ENCODE measurements at regions not wholly inside any gene's neighbourhood (a gene's known extent, or its start where the extent isn't known, plus 50 kb on each side); places are given as distances from the start of the nearest gene placed in this dataset.
A peak's percentile ranks its signal among the peaks of the same experiment; 100 is the strongest.

GRCh38 chr10:43945094-43945730 is 296.5 kb upstream of the ZNF32 start:
- peak in 1 of 14 experiments; percentile 12 for DNase-seq
- H3K27ac ChIP-seq (ENCODE audit: low read depth in 1 of 2, low read length in 2 of 2): no peak overlapping the region
- ChIA-PET CTCF (no interaction called here), POLR2A (no interaction called here)
- intact Hi-C loops (cut with DNase I, micrococcal nuclease): no loop called here
- peaks cover 5% of the 10 kb centered on the region for H3K4me1 Mint-ChIP-seq (ENCODE audit: low read depth)
- no peaks in the 10 kb centered on the region for H3K9me3 ChIP-seq (ENCODE audit: control insufficient read depth in 1 of 2, insufficient read depth in 1 of 2, low read length in 2 of 2)
- H3K4me3 Mint-ChIP-seq: no peak overlapping the region
- H3K4me1 ChIP-seq (ENCODE audit: insufficient read depth, low read length): peaks cover 2% of the 10 kb centered on the region
- ATAC-seq (ENCODE audit: poor library complexity): no peak
- no peak for TF ChIP-seq CTCF (IDR thresholded peaks at IDR 0.05)
- H3K9me3 Mint-ChIP-seq: peaks cover 3% of the 10 kb centered on the region
- H3K4me3 ChIP-seq (ENCODE audit: low read length): no peak overlapping the region
- no peak overlapping the region for H3K27ac Mint-ChIP-seq
- H3K27me3 Mint-ChIP-seq: peaks cover 13% of the 10 kb centered on the region
- no peaks in the 10 kb centered on the region for H3K27me3 ChIP-seq (ENCODE audit: control insufficient read depth in 1 of 2, insufficient read depth in 2 of 2, low read length in 2 of 2)
- H3K36me3 Mint-ChIP-seq (ENCODE audit: low read depth): no peaks in the 10 kb centered on the region
- no peaks in the 10 kb centered on the region for H3K36me3 ChIP-seq (ENCODE audit: insufficient read depth, low read length)

GRCh38 chr10:43944381-43945093 is 295.9 kb upstream of the ZNF32 start:
- Mint-ChIP-seq H3K27ac (no peak overlapping the region), H3K36me3 (ENCODE audit: low read depth) (no peaks in the 10 kb centered on the region), H3K4me1 (ENCODE audit: low read depth) (peaks cover 11% of the 10 kb centered on the region), H3K9me3 (peaks cover 3% of the 10 kb centered on the region), H3K27me3 (peaks cover 13% of the 10 kb centered on the region), H3K4me3 (no peak overlapping the region)
- ATAC-seq (ENCODE audit: poor library complexity) (no peak), DNase-seq (no peak)
- ChIA-PET CTCF (no interaction called here), POLR2A (no interaction called here)
- Histone ChIP-seq H3K4me3 (ENCODE audit: low read length) (no peak overlapping the region), H3K36me3 (ENCODE audit: insufficient read depth, low read length) (no peaks in the 10 kb centered on the region), H3K4me1 (ENCODE audit: insufficient read depth, low read length) (peaks cover 2% of the 10 kb centered on the region), H3K27ac (ENCODE audit: low read depth in 1 of 2, low read length in 2 of 2) (no peak overlapping the region), H3K27me3 (ENCODE audit: control insufficient read depth in 1 of 2, insufficient read depth in 2 of 2, low read length in 2 of 2) (no peaks in the 10 kb centered on the region), H3K9me3 (ENCODE audit: control insufficient read depth in 1 of 2, insufficient read depth in 1 of 2, low read length in 2 of 2) (no peaks in the 10 kb centered on the region)
- no peak for TF ChIP-seq CTCF (IDR thresholded peaks at IDR 0.05)
- intact Hi-C loops (cut with DNase I, micrococcal nuclease): no loop called here

- ATAC-seq (ENCODE audit: poor library complexity) (no peak), DNase-seq (no peak)
- H3K27ac ChIP-seq (ENCODE audit: low read depth in 1 of 2, low read length in 2 of 2): no peak overlapping the region
- H3K27me3 Mint-ChIP-seq: peaks cover 13% of the 10 kb centered on the region
- H3K4me1 Mint-ChIP-seq (ENCODE audit: low read depth): peaks cover 12% of the 10 kb centered on the region
- no peak overlapping the region for H3K27ac Mint-ChIP-seq
- intact Hi-C loops (cut with DNase I, micrococcal nuclease): no loop called here
- TF ChIP-seq CTCF (IDR thresholded peaks at IDR 0.05): no peak
- ChIA-PET POLR2A (no interaction called here), CTCF (no interaction called here)
- H3K36me3 Mint-ChIP-seq (ENCODE audit: low read depth): no peaks in the 10 kb centered on the region
- H3K9me3 Mint-ChIP-seq: peaks cover 3% of the 10 kb centered on the region
- no peaks in the 10 kb centered on the region for H3K27me3 ChIP-seq (ENCODE audit: control insufficient read depth in 1 of 2, insufficient read depth in 2 of 2, low read length in 2 of 2)
- H3K36me3 ChIP-seq (ENCODE audit: insufficient read depth, low read length): no peaks in the 10 kb centered on the region
- peaks cover 2% of the 10 kb centered on the region for H3K4me1 ChIP-seq (ENCODE audit: insufficient read depth, low read length)
- no peaks in the 10 kb centered on the region for H3K9me3 ChIP-seq (ENCODE audit: control insufficient read depth in 1 of 2, insufficient read depth in 1 of 2, low read length in 2 of 2)
- H3K4me3 ChIP-seq (ENCODE audit: low read length): no peak overlapping the region
- H3K4me3 Mint-ChIP-seq: no peak overlapping the region
Observed at GRCh38 chr10:43943818-43944360, 295.2 kb upstream of the ZNF32 start.

Measured in CD4-positive, alpha-beta T cell (primary cell).